ENCODE measurements at regions not wholly inside any gene's neighbourhood (a gene's known extent, or its start where the extent isn't known, plus 50 kb on each side); places are given as distances from the start of the nearest gene placed in this dataset.

DNA sequence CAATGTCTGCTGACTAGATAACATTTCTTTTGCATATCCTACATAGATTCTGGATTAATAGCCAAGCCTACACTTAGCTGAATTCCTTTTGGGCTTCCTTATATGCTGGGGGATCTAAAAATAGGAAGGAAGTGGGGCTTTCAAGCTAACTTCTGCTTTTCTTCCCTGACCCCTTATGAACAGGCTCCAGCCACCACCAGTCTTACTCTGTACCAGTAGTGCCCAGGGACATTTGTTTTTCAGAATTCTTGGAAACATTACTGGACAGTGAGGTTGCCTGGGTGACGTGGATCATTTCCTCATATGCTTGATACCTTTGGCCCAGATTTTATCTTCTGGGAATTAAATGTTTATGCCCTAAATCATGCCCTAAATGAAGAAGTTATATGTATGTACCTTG is 55.9 kb upstream of the SRRM4 start:
- intact Hi-C loops (cut with DNase I; ENCODE audit: low total_unique reads): no loop called here
- no peak overlapping the region for H3K4me3 ChIP-seq
- no peak for DNase-seq
- H3K36me3 ChIP-seq: no peaks in the 10 kb centered on the region
- H3K4me1 ChIP-seq: no peaks in the 10 kb centered on the region
- no peaks in the 10 kb centered on the region for H3K9me3 ChIP-seq
- H3K27me3 ChIP-seq: no peaks in the 10 kb centered on the region
- TF ChIP-seq, protein P1, sequence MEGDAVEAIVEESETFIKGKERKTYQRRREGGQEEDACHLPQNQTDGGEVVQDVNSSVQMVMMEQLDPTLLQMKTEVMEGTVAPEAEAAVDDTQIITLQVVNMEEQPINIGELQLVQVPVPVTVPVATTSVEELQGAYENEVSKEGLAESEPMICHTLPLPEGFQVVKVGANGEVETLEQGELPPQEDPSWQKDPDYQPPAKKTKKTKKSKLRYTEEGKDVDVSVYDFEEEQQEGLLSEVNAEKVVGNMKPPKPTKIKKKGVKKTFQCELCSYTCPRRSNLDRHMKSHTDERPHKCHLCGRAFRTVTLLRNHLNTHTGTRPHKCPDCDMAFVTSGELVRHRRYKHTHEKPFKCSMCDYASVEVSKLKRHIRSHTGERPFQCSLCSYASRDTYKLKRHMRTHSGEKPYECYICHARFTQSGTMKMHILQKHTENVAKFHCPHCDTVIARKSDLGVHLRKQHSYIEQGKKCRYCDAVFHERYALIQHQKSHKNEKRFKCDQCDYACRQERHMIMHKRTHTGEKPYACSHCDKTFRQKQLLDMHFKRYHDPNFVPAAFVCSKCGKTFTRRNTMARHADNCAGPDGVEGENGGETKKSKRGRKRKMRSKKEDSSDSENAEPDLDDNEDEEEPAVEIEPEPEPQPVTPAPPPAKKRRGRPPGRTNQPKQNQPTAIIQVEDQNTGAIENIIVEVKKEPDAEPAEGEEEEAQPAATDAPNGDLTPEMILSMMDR (IDR thresholded peaks at IDR 0.05): no peak
- H3K27ac ChIP-seq: no peak overlapping the region

DNA sequence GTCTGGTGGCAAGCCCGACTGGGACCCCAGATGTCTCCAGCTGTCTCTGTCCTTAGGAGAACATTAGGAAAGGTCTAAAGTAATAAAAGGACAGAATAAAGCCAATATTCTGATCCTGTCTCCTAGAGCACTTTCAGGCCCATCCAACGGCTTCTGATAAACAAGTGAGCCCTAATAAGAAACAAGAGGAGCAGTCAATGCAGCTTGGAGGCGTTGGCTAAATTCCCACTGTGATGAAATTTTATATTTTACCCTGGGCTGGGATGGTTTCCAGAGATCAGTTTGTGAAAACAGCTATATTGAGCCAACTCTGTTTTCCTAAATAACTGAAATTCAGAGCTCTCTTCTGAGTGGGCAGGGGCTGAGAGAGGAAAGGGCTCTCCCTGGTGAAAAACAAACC is 55.5 kb upstream of the SRRM4 start:
- Histone ChIP-seq H3K4me3 (no peak overlapping the region), H3K4me1 (no peaks in the 10 kb centered on the region), H3K36me3 (no peaks in the 10 kb centered on the region), H3K9me3 (no peaks in the 10 kb centered on the region), H3K27ac (no peak overlapping the region), H3K27me3 (no peaks in the 10 kb centered on the region)
- TF ChIP-seq, protein P1 (IDR thresholded peaks at IDR 0.05): no peak
- no peak for DNase-seq
- intact Hi-C loops (cut with DNase I; ENCODE audit: low total_unique reads): no loop called here

All from tibial artery (tissue), 4 donors.